Inferior parietal cortex (tissue), 1 donor: ENCODE measurements at regions not wholly inside any gene's neighbourhood (a gene's known extent, or its start where the extent isn't known, plus 50 kb on each side); places are given as distances from the start of the nearest gene placed in this dataset.
"Not testable (repeated sequence)": the region's sequence is repeated elsewhere in the genome, so short reads cannot be mapped to it uniquely, and the experiment has no call there.

Experiments
- DNase-seq: peaks from one replicate; pipeline ENCODE4 v3.0.0-alpha.2; 2016; ENCODE audit errors: extremely low spot score

GRCh38 chr6:26233649-26234420 lies 131.2 kb upstream of the BTN3A2 start:
- DNase-seq: no peak

DNA sequence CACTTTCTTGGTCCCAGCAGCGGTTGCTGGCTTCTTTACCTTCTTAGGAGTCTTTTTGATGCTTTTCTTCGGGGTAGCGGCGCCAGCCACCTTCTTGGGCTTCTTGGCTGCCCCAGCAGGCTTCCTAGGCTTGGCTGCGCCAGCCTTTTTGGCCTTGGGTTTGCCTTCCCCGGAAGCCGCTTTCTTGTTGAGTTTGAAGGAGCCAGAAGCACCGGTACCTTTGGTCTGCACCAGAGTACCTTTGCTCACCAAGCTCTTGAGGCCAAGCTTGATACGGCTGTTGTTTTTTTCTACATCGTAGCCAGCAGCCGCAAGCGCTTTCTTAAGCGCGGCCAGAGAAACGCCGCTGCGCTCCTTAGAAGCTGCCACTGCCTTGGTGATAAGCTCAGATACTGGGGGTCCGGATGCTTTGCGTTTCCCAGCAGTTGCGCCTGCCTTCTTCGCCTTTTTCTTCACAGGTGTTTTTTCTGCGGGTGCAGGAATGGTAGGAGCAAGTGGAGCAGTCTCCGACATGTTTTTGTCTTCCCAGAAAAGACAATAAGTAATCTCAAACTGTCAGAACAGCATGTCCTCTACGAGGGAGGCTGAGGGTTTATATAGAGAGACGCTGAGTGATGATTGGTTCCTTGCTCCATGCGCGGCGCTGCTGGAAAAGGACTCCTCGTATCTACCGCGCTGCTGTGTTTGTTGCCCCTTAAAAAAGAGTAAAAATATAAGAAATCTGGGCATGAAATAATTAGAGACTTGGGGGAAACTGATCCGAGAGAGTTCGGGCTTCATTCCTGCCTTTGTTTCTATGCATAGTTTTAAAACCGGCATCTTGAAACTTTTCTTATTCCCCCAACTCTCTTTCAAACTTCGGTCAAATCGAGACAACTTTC lies 130.3 kb upstream of the BTN3A2 start:
- DNase-seq: peak; percentile 66

- DNase-seq: no peak
Measured at GRCh38 chr6:26235302-26235670, 129.7 kb upstream of the BTN3A2 start.

GRCh38 chr6:26239415-26239814 lies 125.6 kb upstream of the BTN3A2 start:
- not testable (repeated sequence) for DNase-seq

GRCh38 chr6:26240157-26241032 lies 124.6 kb upstream of the BTN3A2 start:
- DNase-seq: peak; percentile 58

GRCh38 chr6:26241033-26241895 lies 123.7 kb upstream of the BTN3A2 start:
- no peak for DNase-seq

- no peak for DNase-seq
Measured at GRCh38 chr6:26243132-26243531, 121.9 kb upstream of the BTN3A2 start.

DNA sequence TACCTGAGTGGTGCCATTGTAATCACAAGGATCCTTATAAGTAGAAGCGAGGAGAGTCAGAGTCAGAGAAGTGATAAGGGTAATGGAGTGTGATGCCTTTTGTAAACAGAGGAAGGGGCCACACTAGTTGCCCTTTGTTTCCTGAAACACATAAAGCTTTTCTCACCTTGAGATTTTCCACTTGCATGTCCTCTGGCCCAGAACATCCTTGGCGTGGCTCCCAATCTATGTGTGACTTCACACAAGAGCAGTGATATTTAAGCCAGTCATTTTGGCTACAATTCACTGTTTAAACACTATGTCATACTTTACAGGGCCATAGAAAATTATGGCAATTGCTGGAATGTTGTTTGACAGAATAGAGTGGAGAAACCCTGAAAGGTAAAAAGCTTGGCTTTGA lies 121.2 kb upstream of the BTN3A2 start:
- DNase-seq: no peak

GRCh38 chr6:26246058-26246457 lies 118.9 kb upstream of the BTN3A2 start:
- DNase-seq: no peak

GRCh38 chr6:26246553-26246952 lies 118.4 kb upstream of the BTN3A2 start:
- no peak for DNase-seq

DNA sequence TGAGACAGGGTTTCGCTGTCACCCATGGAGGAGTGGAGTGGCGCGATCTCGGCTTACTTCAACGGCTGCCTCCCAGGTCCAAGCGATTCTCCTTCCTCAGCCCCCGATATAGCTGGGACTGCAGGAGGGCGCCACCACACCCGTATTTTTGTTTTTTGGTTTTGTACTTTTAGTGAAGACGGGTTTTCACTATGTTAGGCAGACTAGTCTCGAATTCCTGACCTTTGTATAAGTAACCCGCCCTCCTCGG lies 115.4 kb upstream of the BTN3A2 start:
- no peak for DNase-seq

DNA sequence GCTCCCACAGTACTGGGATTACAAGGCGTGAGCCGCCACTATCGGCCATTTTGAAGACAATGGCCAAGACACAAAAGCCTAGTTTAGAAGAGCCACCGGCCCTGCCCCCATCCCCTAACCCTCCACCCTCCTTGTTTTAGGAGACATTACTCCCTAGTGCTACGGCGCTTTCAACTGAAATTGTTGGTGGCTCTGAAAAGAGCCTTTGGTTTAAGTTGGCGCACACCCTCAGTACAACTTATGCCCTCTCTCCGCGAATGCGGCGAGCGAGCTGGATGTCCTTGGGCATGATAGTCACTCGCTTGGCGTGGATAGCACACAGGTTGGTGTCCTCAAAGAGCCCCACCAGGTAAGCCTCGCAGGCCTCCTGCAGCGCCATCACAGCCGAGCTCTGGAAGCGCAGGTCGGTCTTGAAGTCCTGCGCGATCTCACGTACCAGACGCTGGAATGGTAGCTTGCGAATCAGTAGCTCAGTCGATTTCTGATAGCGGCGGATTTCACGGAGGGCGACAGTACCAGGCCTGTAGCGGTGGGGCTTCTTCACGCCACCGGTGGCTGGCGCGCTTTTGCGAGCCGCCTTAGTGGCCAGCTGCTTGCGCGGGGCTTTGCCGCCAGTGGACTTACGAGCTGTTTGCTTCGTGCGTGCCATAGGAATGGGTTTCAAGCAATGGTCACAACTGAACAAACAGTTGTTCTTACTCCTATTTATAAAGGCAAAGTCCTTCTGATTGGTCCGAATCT lies 114.9 kb upstream of the BTN3A2 start:
- no peak for DNase-seq

DNA sequence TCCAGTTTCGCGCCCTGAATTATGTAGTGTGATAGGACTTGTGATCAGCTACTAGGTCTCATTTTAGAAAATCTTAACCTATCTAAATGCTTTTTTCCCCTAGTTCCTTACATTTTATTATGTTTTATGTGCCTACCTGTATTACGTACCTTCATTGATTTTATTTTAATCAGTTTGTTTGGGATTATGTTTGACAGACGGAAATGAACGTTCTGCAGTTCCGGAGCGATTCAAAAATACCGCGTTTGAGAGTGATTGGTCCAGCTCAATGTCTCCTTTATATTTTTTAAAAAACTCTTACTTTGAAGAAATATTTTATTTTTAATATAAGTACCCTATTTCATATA lies 114.3 kb upstream of the BTN3A2 start:
- DNase-seq: no peak

DNA sequence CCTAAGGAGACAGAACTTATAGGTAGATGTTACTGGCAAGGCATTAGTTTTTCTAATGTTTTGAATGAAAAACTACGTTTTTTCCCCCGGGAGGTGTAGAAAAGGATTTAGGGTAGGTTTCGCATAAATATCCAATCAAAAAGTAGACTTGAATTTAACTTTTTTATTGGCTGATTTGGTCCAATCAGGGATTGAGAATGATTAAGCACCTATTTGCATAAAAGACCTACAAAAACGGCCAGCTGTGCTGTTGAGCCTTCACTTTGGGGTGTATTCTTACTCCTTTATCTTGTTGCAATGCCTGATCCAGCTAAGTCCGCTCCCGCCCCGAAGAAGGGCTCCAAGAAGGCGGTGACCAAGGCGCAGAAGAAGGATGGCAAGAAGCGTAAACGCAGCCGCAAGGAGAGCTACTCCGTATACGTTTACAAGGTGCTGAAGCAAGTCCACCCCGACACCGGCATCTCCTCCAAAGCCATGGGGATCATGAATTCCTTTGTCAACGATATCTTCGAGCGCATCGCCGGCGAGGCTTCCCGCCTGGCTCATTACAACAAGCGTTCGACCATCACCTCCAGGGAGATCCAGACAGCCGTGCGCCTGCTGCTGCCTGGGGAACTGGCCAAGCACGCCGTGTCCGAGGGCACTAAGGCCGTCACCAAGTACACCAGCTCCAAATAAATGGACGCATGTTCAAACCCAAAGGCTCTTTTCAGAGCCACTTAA lies 113.5 kb upstream of the BTN3A2 start:
- peak; percentile 60 for DNase-seq

DNA sequence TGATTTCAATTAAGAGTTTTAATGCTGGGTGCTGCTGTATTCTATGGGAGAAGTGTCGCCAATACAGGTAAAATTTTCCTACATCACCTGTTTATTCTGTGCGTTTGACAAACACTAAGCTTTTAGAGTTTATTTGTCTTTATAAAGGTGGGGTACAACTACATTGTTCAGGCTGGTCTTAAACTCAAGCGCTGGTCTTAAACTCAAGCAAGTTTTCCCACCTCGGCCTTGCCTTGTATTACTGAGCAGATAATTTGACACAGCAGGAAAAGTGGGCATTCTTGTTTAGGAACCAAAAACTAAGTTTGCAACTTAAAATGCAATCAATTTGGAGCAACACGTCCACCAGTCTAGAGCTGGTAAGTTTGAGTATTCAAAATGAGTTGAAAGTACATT lies 112.9 kb upstream of the BTN3A2 start:
- no peak for DNase-seq

DNA sequence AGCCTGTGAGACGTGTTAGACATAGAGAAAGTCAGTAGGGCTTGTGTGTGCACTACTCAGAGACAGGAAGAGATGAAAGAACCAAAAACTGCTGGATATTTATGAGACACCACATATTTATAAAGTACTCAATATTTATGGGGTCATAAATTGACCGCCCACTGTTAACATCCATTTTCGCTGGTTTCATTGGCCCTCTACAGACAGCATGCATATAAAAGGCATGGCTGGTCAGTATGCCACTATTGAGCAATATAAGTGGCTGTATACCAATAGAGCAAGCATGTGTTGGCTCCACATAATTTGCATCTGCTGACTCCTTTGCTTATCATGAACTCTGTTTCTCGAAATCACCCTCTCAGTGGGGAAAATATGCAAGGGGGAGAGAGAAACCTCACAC lies 110.3 kb upstream of the BTN3A2 start:
- DNase-seq: no peak

DNA sequence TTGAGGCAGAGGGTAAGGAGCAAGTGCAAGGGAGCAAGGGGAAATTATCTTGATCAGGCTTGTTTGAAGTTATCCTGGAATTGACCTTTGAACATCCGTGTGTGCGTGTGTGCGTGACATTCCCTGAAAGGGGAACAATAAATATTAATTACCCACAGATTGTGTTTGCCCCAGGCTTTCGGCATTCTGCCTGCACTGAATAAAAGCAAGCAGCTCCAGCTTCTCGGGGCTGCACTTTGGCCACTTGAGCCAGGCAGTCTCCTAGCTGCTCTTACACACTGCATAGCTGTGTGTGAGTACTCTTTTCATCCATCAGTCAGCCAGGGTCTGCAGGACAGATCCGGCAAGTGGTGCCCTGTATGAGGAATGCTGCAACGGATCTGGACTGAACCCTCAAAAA lies 107.7 kb upstream of the BTN3A2 start:
- DNase-seq: no peak

- DNase-seq: no peak
Measured at GRCh38 chr6:26258212-26258977, 106.6 kb upstream of the BTN3A2 start.

- no peak for DNase-seq
Measured at GRCh38 chr6:26260110-26260637, 104.8 kb upstream of the BTN3A2 start.
